ENCODE measurements at regions not wholly inside any gene's neighbourhood (a gene's known extent, or its start where the extent isn't known, plus 50 kb on each side); places are given as distances from the start of the nearest gene placed in this dataset.

- Histone ChIP-seq H3K4me1 (ENCODE audit: control insufficient read depth, insufficient read depth, low read length, poor library complexity, severe bottlenecking) (no peaks in the 10 kb centered on the region), H3K4me3 (ENCODE audit: extremely low read depth, insufficient read depth, low read length, poor library complexity, severe bottlenecking) (no peak overlapping the region), H3K27ac (ENCODE audit: low read depth, low read length, severe bottlenecking) (no peak overlapping the region), H3K36me3 (ENCODE audit: control insufficient read depth, insufficient read depth, low read length) (no peaks in the 10 kb centered on the region), H3K9me3 (ENCODE audit: control insufficient read depth, low read length) (no peaks in the 10 kb centered on the region)
- WGBS, 2 experiments (ENCODE audit: insufficient coverage in 2 of 2), result no CpG with 5 or more reads among the region's 1 CpG
These were observed 609.7 kb downstream of the TLL1 start for GRCh38 chr4:166482758-166483157.

GRCh38 chr4:166491635-166492034, 618.6 kb downstream of the TLL1 start:
- H3K36me3 ChIP-seq (ENCODE audit: control insufficient read depth, insufficient read depth, low read length), result no peaks in the 10 kb centered on the region
- no peak overlapping the region for H3K27ac ChIP-seq (ENCODE audit: low read depth, low read length, severe bottlenecking)
- no peak overlapping the region for H3K4me3 ChIP-seq (ENCODE audit: extremely low read depth, insufficient read depth, low read length, poor library complexity, severe bottlenecking)
- H3K9me3 ChIP-seq (ENCODE audit: control insufficient read depth, low read length), result no peaks in the 10 kb centered on the region
- WGBS, 2 experiments (ENCODE audit: insufficient coverage in 2 of 2), result 100% methylated on average over 1 of the region's 1 CpG; no CpG with 5 or more reads in 1 of the 2 experiments
- H3K4me1 ChIP-seq (ENCODE audit: control insufficient read depth, insufficient read depth, low read length, poor library complexity, severe bottlenecking), result no peaks in the 10 kb centered on the region

GRCh38 chr4:166493924-166494345, 620.9 kb downstream of the TLL1 start:
- Histone ChIP-seq H3K4me1 (ENCODE audit: control insufficient read depth, insufficient read depth, low read length, poor library complexity, severe bottlenecking) (no peaks in the 10 kb centered on the region), H3K36me3 (ENCODE audit: control insufficient read depth, insufficient read depth, low read length) (no peaks in the 10 kb centered on the region), H3K4me3 (ENCODE audit: extremely low read depth, insufficient read depth, low read length, poor library complexity, severe bottlenecking) (no peak overlapping the region), H3K9me3 (ENCODE audit: control insufficient read depth, low read length) (no peaks in the 10 kb centered on the region), H3K27ac (ENCODE audit: low read depth, low read length, severe bottlenecking) (no peak overlapping the region)
- WGBS, 2 experiments (ENCODE audit: insufficient coverage in 2 of 2), result 78% methylated on average over 1 of the region's 2 CpGs; no CpG with 5 or more reads in 1 of the 2 experiments

GRCh38 chr4:166498546-166498945, 625.5 kb downstream of the TLL1 start:
- H3K4me3 ChIP-seq (ENCODE audit: extremely low read depth, insufficient read depth, low read length, poor library complexity, severe bottlenecking), result no peak overlapping the region
- 83% methylated on average over 1 of the region's 3 CpGs; no CpG with 5 or more reads in 1 of the 2 experiments for WGBS, 2 experiments (ENCODE audit: insufficient coverage in 2 of 2)
- no peaks in the 10 kb centered on the region for H3K4me1 ChIP-seq (ENCODE audit: control insufficient read depth, insufficient read depth, low read length, poor library complexity, severe bottlenecking)
- H3K9me3 ChIP-seq (ENCODE audit: control insufficient read depth, low read length), result no peaks in the 10 kb centered on the region
- no peaks in the 10 kb centered on the region for H3K36me3 ChIP-seq (ENCODE audit: control insufficient read depth, insufficient read depth, low read length)
- no peak overlapping the region for H3K27ac ChIP-seq (ENCODE audit: low read depth, low read length, severe bottlenecking)

GRCh38 chr4:166499820-166500219, 626.8 kb downstream of the TLL1 start:
- Histone ChIP-seq H3K27ac (ENCODE audit: low read depth, low read length, severe bottlenecking) (no peak overlapping the region), H3K4me3 (ENCODE audit: extremely low read depth, insufficient read depth, low read length, poor library complexity, severe bottlenecking) (no peak overlapping the region), H3K36me3 (ENCODE audit: control insufficient read depth, insufficient read depth, low read length) (no peaks in the 10 kb centered on the region), H3K4me1 (ENCODE audit: control insufficient read depth, insufficient read depth, low read length, poor library complexity, severe bottlenecking) (no peaks in the 10 kb centered on the region), H3K9me3 (ENCODE audit: control insufficient read depth, low read length) (no peaks in the 10 kb centered on the region)
- WGBS, 2 experiments (ENCODE audit: insufficient coverage in 2 of 2), result 59 to 67% methylated on average over 3 to 4 of the region's 4 CpGs

GRCh38 chr4:166501941-166502382, 628.9 kb downstream of the TLL1 start:
- Histone ChIP-seq H3K9me3 (ENCODE audit: control insufficient read depth, low read length) (no peaks in the 10 kb centered on the region), H3K36me3 (ENCODE audit: control insufficient read depth, insufficient read depth, low read length) (no peaks in the 10 kb centered on the region), H3K27ac (ENCODE audit: low read depth, low read length, severe bottlenecking) (no peak overlapping the region), H3K4me1 (ENCODE audit: control insufficient read depth, insufficient read depth, low read length, poor library complexity, severe bottlenecking) (no peaks in the 10 kb centered on the region), H3K4me3 (ENCODE audit: extremely low read depth, insufficient read depth, low read length, poor library complexity, severe bottlenecking) (no peak overlapping the region)
- 25 to 29% methylated on average over 10 to 12 of the region's 13 CpGs for WGBS, 2 experiments (ENCODE audit: insufficient coverage in 2 of 2)

GRCh38 chr4:166502660-166503059, 629.6 kb downstream of the TLL1 start:
- 85 to 89% methylated on average over 7 to 8 of the region's 9 CpGs for WGBS, 2 experiments (ENCODE audit: insufficient coverage in 2 of 2)
- H3K9me3 ChIP-seq (ENCODE audit: control insufficient read depth, low read length), result no peaks in the 10 kb centered on the region

GRCh38 chr4:166506051-166506450, 633.0 kb downstream of the TLL1 start:
- no peaks in the 10 kb centered on the region for H3K36me3 ChIP-seq (ENCODE audit: control insufficient read depth, insufficient read depth, low read length)

More at GRCh38 chr4:166502660-166503059, 629.6 kb downstream of the TLL1 start:
- Histone ChIP-seq H3K36me3 (ENCODE audit: control insufficient read depth, insufficient read depth, low read length) (no peaks in the 10 kb centered on the region), H3K4me3 (ENCODE audit: extremely low read depth, insufficient read depth, low read length, poor library complexity, severe bottlenecking) (no peak overlapping the region), H3K27ac (ENCODE audit: low read depth, low read length, severe bottlenecking) (no peak overlapping the region), H3K4me1 (ENCODE audit: control insufficient read depth, insufficient read depth, low read length, poor library complexity, severe bottlenecking) (no peaks in the 10 kb centered on the region)

GRCh38 chr4:166512267-166512666, 639.2 kb downstream of the TLL1 start:
- Histone ChIP-seq H3K27ac (ENCODE audit: low read depth, low read length, severe bottlenecking) (no peak overlapping the region), H3K36me3 (ENCODE audit: control insufficient read depth, insufficient read depth, low read length) (no peaks in the 10 kb centered on the region), H3K4me3 (ENCODE audit: extremely low read depth, insufficient read depth, low read length, poor library complexity, severe bottlenecking) (no peak overlapping the region), H3K9me3 (ENCODE audit: control insufficient read depth, low read length) (no peaks in the 10 kb centered on the region), H3K4me1 (ENCODE audit: control insufficient read depth, insufficient read depth, low read length, poor library complexity, severe bottlenecking) (no peaks in the 10 kb centered on the region)
- WGBS, 2 experiments (ENCODE audit: insufficient coverage in 2 of 2), result 82 to 88% methylated on average over 1 to 2 of the region's 5 CpGs

More at GRCh38 chr4:166506051-166506450, 633.0 kb downstream of the TLL1 start:
- no peaks in the 10 kb centered on the region for H3K4me1 ChIP-seq (ENCODE audit: control insufficient read depth, insufficient read depth, low read length, poor library complexity, severe bottlenecking)
- H3K4me3 ChIP-seq (ENCODE audit: extremely low read depth, insufficient read depth, low read length, poor library complexity, severe bottlenecking), result no peak overlapping the region
- H3K27ac ChIP-seq (ENCODE audit: low read depth, low read length, severe bottlenecking), result no peak overlapping the region
- WGBS, 2 experiments (ENCODE audit: insufficient coverage in 2 of 2), result 100% methylated on average over 2 of the region's 3 CpGs
- no peaks in the 10 kb centered on the region for H3K9me3 ChIP-seq (ENCODE audit: control insufficient read depth, low read length)

GRCh38 chr4:166518315-166518714, 645.3 kb downstream of the TLL1 start:
- 100% methylated on average over 1 of the region's 2 CpGs; no CpG with 5 or more reads in 1 of the 2 experiments for WGBS, 2 experiments (ENCODE audit: insufficient coverage in 2 of 2)
- Histone ChIP-seq H3K4me3 (ENCODE audit: extremely low read depth, insufficient read depth, low read length, poor library complexity, severe bottlenecking) (no peak overlapping the region), H3K9me3 (ENCODE audit: control insufficient read depth, low read length) (no peaks in the 10 kb centered on the region), H3K27ac (ENCODE audit: low read depth, low read length, severe bottlenecking) (no peak overlapping the region), H3K36me3 (ENCODE audit: control insufficient read depth, insufficient read depth, low read length) (no peaks in the 10 kb centered on the region), H3K4me1 (ENCODE audit: control insufficient read depth, insufficient read depth, low read length, poor library complexity, severe bottlenecking) (no peaks in the 10 kb centered on the region)

GRCh38 chr4:166518776-166519175, 645.7 kb downstream of the TLL1 start:
- WGBS, 2 experiments (ENCODE audit: insufficient coverage in 2 of 2), result no CpG with 5 or more reads among the region's 3 CpGs
- no peak overlapping the region for H3K27ac ChIP-seq (ENCODE audit: low read depth, low read length, severe bottlenecking)
- H3K36me3 ChIP-seq (ENCODE audit: control insufficient read depth, insufficient read depth, low read length), result no peaks in the 10 kb centered on the region
- H3K9me3 ChIP-seq (ENCODE audit: control insufficient read depth, low read length), result no peaks in the 10 kb centered on the region
- H3K4me1 ChIP-seq (ENCODE audit: control insufficient read depth, insufficient read depth, low read length, poor library complexity, severe bottlenecking), result no peaks in the 10 kb centered on the region
- H3K4me3 ChIP-seq (ENCODE audit: extremely low read depth, insufficient read depth, low read length, poor library complexity, severe bottlenecking), result no peak overlapping the region

All from mesodermal cell (in vitro differentiated cells).